ENCODE measurements at regions not wholly inside any gene's neighbourhood (a gene's known extent, or its start where the extent isn't known, plus 50 kb on each side); places are given as distances from the start of the nearest gene placed in this dataset.

DNA sequence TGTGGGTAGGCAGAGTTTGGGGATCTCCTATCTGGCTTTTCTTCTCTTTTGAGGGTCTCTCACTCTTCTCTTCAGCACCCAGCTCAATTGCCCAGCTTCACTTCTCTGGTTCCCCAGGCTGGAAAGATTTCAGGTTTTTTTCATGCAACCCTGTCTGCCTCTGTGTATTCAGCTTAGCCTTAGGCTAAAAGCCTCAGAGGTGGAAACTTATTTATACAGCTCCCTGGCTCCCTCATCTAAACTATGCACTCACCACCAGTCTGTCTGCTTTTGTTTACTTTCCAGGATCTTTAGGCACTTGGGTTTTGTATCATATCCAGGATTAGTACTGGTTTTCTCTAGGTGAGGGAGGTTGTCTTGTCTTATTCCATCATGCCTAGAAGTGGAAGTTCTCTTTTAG is 540.2 kb upstream of the TRPC7 start:
- TF ChIP-seq POLR2AphosphoS5 (IDR thresholded peaks at IDR 0.05; ENCODE audit: low read depth, low read length) (no peak), SIN3A (IDR thresholded peaks at IDR 0.05; ENCODE audit: borderline replicate concordance, insufficient read depth, low read length) (no peak), TAF1 (IDR thresholded peaks at IDR 0.05; ENCODE audit: borderline replicate concordance, insufficient read depth, low read length) (no peak), REST (IDR thresholded peaks at IDR 0.05; ENCODE audit: insufficient read depth in 1 of 2, low read depth in 2 of 2, low read length in 2 of 2) (no peak), FOXP2 (optimal IDR thresholded peaks at IDR 0.05; ENCODE audit: borderline replicate concordance, extremely low read depth, extremely low read length, insufficient read depth) (no peak)
